ENCODE measurements at regions not wholly inside any gene's neighbourhood (a gene's known extent, or its start where the extent isn't known, plus 50 kb on each side); places are given as distances from the start of the nearest gene placed in this dataset.

DNA sequence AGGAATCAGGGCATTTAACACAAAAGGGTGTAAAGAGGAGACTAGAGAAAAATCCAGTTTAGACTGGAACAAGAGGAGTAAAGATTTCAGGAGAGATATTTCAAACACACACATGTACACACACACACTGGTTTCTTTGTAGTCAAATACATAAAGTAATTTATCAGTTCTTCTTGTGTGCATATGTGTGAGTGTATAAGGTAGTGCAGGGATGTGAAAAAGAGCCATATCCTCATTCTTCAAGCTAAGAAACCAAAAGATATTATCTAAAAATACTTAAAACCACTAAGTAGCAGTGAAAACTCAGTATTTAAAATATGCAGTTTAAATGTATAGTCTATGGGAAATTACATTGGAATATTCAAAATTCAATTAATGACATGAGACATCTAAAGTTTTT, 52.5 kb upstream of the CARD18 start:
- ATAC-seq (ENCODE audit: low read depth) (no peak), DNase-seq (ENCODE audit: low spot score) (no peak)
- Histone ChIP-seq H3K27me3 (ENCODE audit: insufficient read depth, poor library complexity, severe bottlenecking) (no peaks in the 10 kb centered on the region), H3K4me3 (ENCODE audit: severe bottlenecking) (no peak overlapping the region), H3K27ac (ENCODE audit: poor library complexity, severe bottlenecking) (no peak overlapping the region), H3K9me3 (ENCODE audit: severe bottlenecking) (no peaks in the 10 kb centered on the region), H3K4me1 (ENCODE audit: insufficient read depth, poor library complexity, severe bottlenecking) (no peaks in the 10 kb centered on the region), H3K36me3 (ENCODE audit: low read depth) (no peaks in the 10 kb centered on the region)
- no peak for TF ChIP-seq CTCF (IDR thresholded peaks at IDR 0.05; ENCODE audit: poor library complexity, severe bottlenecking)

DNA sequence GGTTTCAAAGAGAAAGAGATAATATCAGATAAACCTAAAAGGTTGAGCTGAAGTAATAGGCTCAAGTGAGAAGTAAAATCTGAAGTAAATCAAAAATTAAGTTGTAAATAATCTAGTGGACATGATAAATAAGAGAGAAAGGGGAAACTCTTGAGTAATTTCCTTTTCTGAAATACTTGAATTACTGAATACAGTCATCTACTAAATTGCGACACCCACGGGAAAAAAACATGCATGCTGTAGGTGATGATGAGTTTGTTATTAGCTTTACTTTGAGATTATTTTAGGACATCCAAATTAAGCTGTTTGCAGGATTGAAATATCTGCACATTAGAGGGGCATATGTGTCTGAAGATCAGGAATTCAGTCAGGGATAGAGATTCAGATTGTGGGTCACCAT, 50.0 kb upstream of the CARD18 start:
- no peaks in the 10 kb centered on the region for H3K36me3 ChIP-seq (ENCODE audit: low read depth)
- DNase-seq (ENCODE audit: low spot score) (no peak), ATAC-seq (ENCODE audit: low read depth) (no peak)
- TF ChIP-seq CTCF (IDR thresholded peaks at IDR 0.05; ENCODE audit: poor library complexity, severe bottlenecking) = no peak
- no peaks in the 10 kb centered on the region for H3K9me3 ChIP-seq (ENCODE audit: severe bottlenecking)
- H3K4me1 ChIP-seq (ENCODE audit: insufficient read depth, poor library complexity, severe bottlenecking) = no peaks in the 10 kb centered on the region
- H3K27me3 ChIP-seq (ENCODE audit: insufficient read depth, poor library complexity, severe bottlenecking) = no peaks in the 10 kb centered on the region
- no peak overlapping the region for H3K27ac ChIP-seq (ENCODE audit: poor library complexity, severe bottlenecking)
- no peak overlapping the region for H3K4me3 ChIP-seq (ENCODE audit: severe bottlenecking)
